Heart left ventricle (tissue), 13 donors: ENCODE measurements at regions not wholly inside any gene's neighbourhood (a gene's known extent, or its start where the extent isn't known, plus 50 kb on each side); places are given as distances from the start of the nearest gene placed in this dataset.

Source experiments
- POLR2A ChIP-seq, 2 donors: fragments of 450-650 bp; IDR thresholded peaks; one replicate each; pipeline ENCODE4 v1.6.1; 2017; ENCODE audit warnings: antibody characterized with exemption in 2 of 2, mild to moderate bottlenecking in 2 of 2, moderate library complexity in 2 of 2
- TF ChIP-seq, protein P1 (sequence below), 12 donors: fragments of 200-600 bp; sonication (generic) in 4 of 12; IDR thresholded peaks; one replicate each; pipeline versions ENCODE4 v1.5.0 to v1.8.0; 2018 to 2022; ENCODE audit warnings: antibody characterized with exemption in 12 of 12, mild to moderate bottlenecking in 5 of 12
- donor health status: ischemic (EF 13 %, LVEDD 7.1; RV severe dilation, severe dysfunction).
- donor health status: DM: no; HTN: yes; CAD: no.
- donor health status: DM: no; HTN: no; CAD: no.
- donor health status: ischemic (EF 25% LVEDD 6.9; RV normal size, moderate dysfunction).
- donor health status: ischemic (EF 25% LVEDD 5.7; RV mildly dilated, moderate dysfunction).
- donor health status: ischemic (EF 35%, LVEDD 5.7; RV mildly dilated, moderate dysfunction).
- donor health status: nonischemic (EF 11% LVEDD 7.7; RV severe dilation, severe dysfunction).
- donor health status: DM: yes; HTN: yes; CAD: no.
- donor health status: PGD.
- donor health status: ischemic (EF 29% LVEDD 5.4; RV normal size, mild dysfunction).
- donor health status: nonischemic (EF 23%, LVEDD 6.1; RV moderate dilation, normal function).

DNA sequence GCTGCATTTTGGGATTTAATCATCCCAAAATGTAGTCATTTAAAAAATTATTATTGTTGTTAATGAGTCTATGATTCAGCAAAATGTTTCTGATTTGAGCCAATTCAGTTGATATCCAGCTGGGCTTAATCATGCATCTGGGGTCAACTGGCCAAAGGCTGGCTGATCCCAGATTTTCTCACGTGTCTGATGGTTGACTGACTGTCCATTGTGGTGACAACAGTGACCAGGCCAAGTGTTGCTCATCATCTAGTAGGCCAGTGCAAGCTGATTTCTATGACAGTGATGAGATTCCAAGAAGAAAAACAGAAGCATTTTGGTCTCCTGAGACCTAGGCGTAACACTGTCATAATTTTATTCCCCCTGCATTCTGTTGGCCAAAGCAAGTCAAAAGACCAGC, 80.1 kb upstream of the ZC3H11B start:
- TF ChIP-seq, protein P1, sequence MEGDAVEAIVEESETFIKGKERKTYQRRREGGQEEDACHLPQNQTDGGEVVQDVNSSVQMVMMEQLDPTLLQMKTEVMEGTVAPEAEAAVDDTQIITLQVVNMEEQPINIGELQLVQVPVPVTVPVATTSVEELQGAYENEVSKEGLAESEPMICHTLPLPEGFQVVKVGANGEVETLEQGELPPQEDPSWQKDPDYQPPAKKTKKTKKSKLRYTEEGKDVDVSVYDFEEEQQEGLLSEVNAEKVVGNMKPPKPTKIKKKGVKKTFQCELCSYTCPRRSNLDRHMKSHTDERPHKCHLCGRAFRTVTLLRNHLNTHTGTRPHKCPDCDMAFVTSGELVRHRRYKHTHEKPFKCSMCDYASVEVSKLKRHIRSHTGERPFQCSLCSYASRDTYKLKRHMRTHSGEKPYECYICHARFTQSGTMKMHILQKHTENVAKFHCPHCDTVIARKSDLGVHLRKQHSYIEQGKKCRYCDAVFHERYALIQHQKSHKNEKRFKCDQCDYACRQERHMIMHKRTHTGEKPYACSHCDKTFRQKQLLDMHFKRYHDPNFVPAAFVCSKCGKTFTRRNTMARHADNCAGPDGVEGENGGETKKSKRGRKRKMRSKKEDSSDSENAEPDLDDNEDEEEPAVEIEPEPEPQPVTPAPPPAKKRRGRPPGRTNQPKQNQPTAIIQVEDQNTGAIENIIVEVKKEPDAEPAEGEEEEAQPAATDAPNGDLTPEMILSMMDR (IDR thresholded peaks at IDR 0.05), result no peak
- no peak for TF ChIP-seq POLR2A (IDR thresholded peaks at IDR 0.05)
